HFFc6 (cell line): ENCODE measurements at regions not wholly inside any gene's neighbourhood (a gene's known extent, or its start where the extent isn't known, plus 50 kb on each side); places are given as distances from the start of the nearest gene placed in this dataset.
A peak's percentile ranks its signal among the peaks of the same experiment; 100 is the strongest.

ENCODE experiments used
- DNase-seq: peaks from one replicate; pipeline ENCODE4 v3.0.0-alpha.2; 2018
- H3K27ac Mint-ChIP-seq: 2 replicates; pipeline ENCODE4 v1.8.0; 2020; ENCODE audit warnings: mild to moderate bottlenecking, mixed read lengths
- H3K27me3 Mint-ChIP-seq: 2 replicates; pipeline ENCODE4 v1.8.0; 2021; ENCODE audit warnings: mild to moderate bottlenecking, moderate library complexity, mixed read lengths; ENCODE audit not compliant: insufficient read depth
- H3K36me3 Mint-ChIP-seq: 2 replicates; pipeline ENCODE4 v1.8.0; 2021; ENCODE audit warnings: low read depth, mixed read lengths
- H3K4me1 Mint-ChIP-seq: 2 replicates; pipeline ENCODE4 v1.8.0; 2020; ENCODE audit warnings: low read depth, mixed read lengths
- H3K4me3 Mint-ChIP-seq: 2 replicates; pipeline ENCODE4 v1.8.0; 2020; ENCODE audit warnings: mild to moderate bottlenecking, moderate library complexity, mixed read lengths
- H3K9me3 Mint-ChIP-seq: 2 replicates; pipeline ENCODE4 v1.8.0; 2020; ENCODE audit warnings: mild to moderate bottlenecking, mixed read lengths
- CTCF ChIP-seq: fragments of 200-600 bp; sonication (generic); IDR thresholded peaks from 2 replicates; pipeline ENCODE4 v1.5.0; 2021; ENCODE audit warnings: antibody characterized with exemption, mild to moderate bottlenecking

DNA sequence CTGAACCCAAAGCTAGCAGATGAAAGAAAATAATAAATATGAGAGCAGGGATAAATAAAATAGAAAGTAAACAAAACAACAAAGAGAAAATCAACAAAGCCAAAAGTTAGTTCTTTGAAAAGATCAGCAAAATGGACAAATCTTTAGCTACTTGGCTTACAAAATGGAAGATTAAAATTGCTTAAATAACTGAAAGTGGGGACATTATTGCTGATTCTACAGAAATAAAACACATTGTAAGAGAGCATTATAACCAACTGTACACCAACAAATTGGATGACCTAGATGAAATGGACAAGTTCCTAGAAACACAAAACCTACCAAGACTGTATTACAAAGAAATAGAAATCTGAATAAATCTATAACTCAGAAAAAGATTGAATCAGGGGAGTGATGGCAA lies 238.3 kb upstream of the C1orf87 start:
- DNase-seq = no peak
- Mint-ChIP-seq H3K36me3 (no peaks in the 10 kb centered on the region; the same call in 1 of the 2 replicates), H3K4me3 (no peak overlapping the region), H3K27ac (no peak overlapping the region), H3K9me3 (peaks cover 12% of the 10 kb centered on the region), H3K4me1 (no peaks in the 10 kb centered on the region), H3K27me3 (peaks cover 1% of the 10 kb centered on the region; the same call in 1 of the 2 replicates)
- TF ChIP-seq CTCF = no peak

DNA sequence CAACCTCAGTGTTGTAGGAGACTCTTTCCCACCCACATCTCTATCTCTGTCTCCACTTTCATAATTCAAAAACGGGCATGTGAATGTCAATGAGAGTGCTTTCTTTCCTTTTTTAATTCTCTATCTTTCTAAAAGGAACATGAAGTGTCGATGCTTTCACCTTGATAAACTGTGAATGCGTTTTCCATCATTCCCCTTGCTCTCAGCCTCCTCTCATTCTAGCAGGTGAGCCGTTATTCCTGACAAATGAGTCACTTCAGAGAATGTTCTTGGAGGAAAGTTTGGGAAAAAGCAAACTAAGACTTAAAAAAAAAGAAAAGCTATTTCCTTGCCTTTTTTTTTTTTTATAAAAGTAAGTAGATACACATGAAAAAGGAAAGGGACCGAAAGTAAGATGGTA lies 226.0 kb upstream of the C1orf87 start:
- DNase-seq = no peak
- Mint-ChIP-seq H3K9me3 (no peaks in the 10 kb centered on the region; the same call in 1 of the 2 replicates), H3K36me3 (no peaks in the 10 kb centered on the region), H3K27ac (no peak overlapping the region), H3K4me3 (peak overlapping the region; percentile 25; the same call in 1 of the 2 replicates), H3K27me3 (no peaks in the 10 kb centered on the region), H3K4me1 (no peaks in the 10 kb centered on the region)
- no peak for TF ChIP-seq CTCF

DNA sequence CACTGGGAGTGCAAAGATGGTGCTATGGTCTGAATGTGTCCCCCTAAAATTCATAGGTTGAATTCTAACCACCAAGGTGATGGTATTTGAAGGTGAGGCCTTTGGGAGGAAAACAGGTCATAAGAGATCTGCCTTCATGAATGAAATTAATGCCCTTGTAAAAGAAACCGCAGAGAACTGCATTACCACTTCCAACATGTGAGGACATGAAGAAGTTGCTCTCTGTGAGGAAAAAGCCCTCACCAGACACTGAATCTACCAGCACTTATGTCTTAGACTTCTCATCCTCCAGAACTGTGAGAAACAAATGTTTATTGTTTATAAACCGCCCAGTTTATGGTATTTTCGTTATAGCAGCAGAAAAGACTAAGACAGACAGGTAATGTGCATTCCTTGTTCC lies 224.7 kb upstream of the C1orf87 start:
- no peaks in the 10 kb centered on the region for H3K4me1 Mint-ChIP-seq
- TF ChIP-seq CTCF = no peak
- H3K27me3 Mint-ChIP-seq = no peaks in the 10 kb centered on the region
- no peak overlapping the region for H3K4me3 Mint-ChIP-seq
- no peak overlapping the region for H3K27ac Mint-ChIP-seq
- H3K36me3 Mint-ChIP-seq = no peaks in the 10 kb centered on the region
- no peak for DNase-seq
- no peaks in the 10 kb centered on the region; the same call in 1 of the 2 replicates for H3K9me3 Mint-ChIP-seq

GRCh38 chr1:60296794-60297193 lies 223.2 kb upstream of the C1orf87 start:
- TF ChIP-seq CTCF = no peak
- no peak overlapping the region for H3K27ac Mint-ChIP-seq
- H3K9me3 Mint-ChIP-seq = no peaks in the 10 kb centered on the region
- no peak overlapping the region for H3K4me3 Mint-ChIP-seq
- no peaks in the 10 kb centered on the region for H3K27me3 Mint-ChIP-seq
- no peaks in the 10 kb centered on the region for H3K36me3 Mint-ChIP-seq
- no peaks in the 10 kb centered on the region for H3K4me1 Mint-ChIP-seq
- DNase-seq = no peak

GRCh38 chr1:60292140-60292539 lies 218.6 kb upstream of the C1orf87 start:
- no peak for DNase-seq
- TF ChIP-seq CTCF = no peak
- no peak overlapping the region for H3K27ac Mint-ChIP-seq
- H3K4me1 Mint-ChIP-seq = no peaks in the 10 kb centered on the region
- no peaks in the 10 kb centered on the region; the same call in 1 of the 2 replicates for H3K9me3 Mint-ChIP-seq
- H3K4me3 Mint-ChIP-seq = no peak overlapping the region
- 0 out of 2 replicates have a peak, but pooled peaks cover 2% of the 10 kb centered on the region for H3K27me3 Mint-ChIP-seq
- H3K36me3 Mint-ChIP-seq = no peaks in the 10 kb centered on the region

DNA sequence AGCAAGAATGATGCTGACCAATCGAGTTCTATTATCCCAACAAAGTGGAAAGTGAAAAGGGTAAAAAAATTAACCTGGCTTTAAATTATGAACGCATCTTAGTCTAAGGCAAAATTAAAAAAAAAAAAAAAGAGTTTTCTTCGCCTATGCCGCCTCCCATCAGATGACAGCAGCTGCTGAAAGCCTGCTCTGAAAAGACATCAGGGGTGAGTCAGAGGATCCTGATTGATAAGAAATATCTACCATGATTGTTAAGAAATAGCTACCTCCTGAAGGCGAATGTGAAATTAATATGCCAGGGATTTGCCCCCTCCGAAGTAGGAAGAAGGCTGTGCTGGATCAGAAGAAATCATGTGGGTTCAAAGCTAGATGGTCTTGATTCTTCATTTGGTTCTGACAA lies 216.8 kb upstream of the C1orf87 start:
- no peaks in the 10 kb centered on the region; the same call in 1 of the 2 replicates for H3K9me3 Mint-ChIP-seq
- no peak overlapping the region for H3K27ac Mint-ChIP-seq
- DNase-seq = no peak
- H3K4me3 Mint-ChIP-seq = no peak overlapping the region
- H3K36me3 Mint-ChIP-seq = no peaks in the 10 kb centered on the region
- TF ChIP-seq CTCF = no peak
- no peaks in the 10 kb centered on the region for H3K4me1 Mint-ChIP-seq
- H3K27me3 Mint-ChIP-seq = peaks cover 6% of the 10 kb centered on the region
